Gastrocnemius medialis (tissue), 4 donors: ENCODE measurements at regions not wholly inside any gene's neighbourhood (a gene's known extent, or its start where the extent isn't known, plus 50 kb on each side); places are given as distances from the start of the nearest gene placed in this dataset.
A peak's percentile ranks its signal among the peaks of the same experiment; 100 is the strongest.

Experiments
- ATAC-seq, 2 donors: fragments of 150-250 bp; one replicate each; pipeline ENCODE4 v1.9.1; 2016
- DNase-seq, 2 donors: peaks; one replicate each; pipeline ENCODE4 v3.0.0-alpha.2; 2019
- H3K27ac ChIP-seq, 4 donors: fragments of 200-600 bp; sonication (generic); 1 replicate in 1 of 4; 2 replicates in 3 of 4; pipeline ENCODE4 v1.5.1; 2016 to 2018; ENCODE audit warnings: mild to moderate bottlenecking in 2 of 4, moderate library complexity in 1 of 4
- H3K27me3 ChIP-seq, 3 donors: fragments of 200-600 bp; sonication (generic) in 2 of 3; 1 replicate in 1 of 3; 2 replicates in 2 of 3; pipeline versions ENCODE4 v1.5.1 to v1.6.0; 2016 to 2019; ENCODE audit warnings: mild to moderate bottlenecking in 1 of 3, moderate library complexity in 1 of 3
- H3K36me3 ChIP-seq, 2 donors: fragments of 200-600 bp; sonication (generic) in 1 of 2; one replicate each; pipeline ENCODE4 v1.5.1; 2017 to 2018
- H3K4me1 ChIP-seq, 2 donors: fragments of 200-600 bp; sonication (generic) in 1 of 2; one replicate each; pipeline ENCODE4 v1.5.1; 2016 to 2017; ENCODE audit warnings: mild to moderate bottlenecking in 2 of 2
- H3K4me3 ChIP-seq, 4 donors: fragments of 200-600 bp; sonication (generic) in 3 of 4; 1 replicate in 1 of 4; 2 replicates in 3 of 4; pipeline ENCODE4 v1.5.1; 2016 to 2019; ENCODE audit warnings: mild to moderate bottlenecking in 2 of 4
- H3K9me3 ChIP-seq, 3 donors: fragments of 200-600 bp; sonication (generic) in 2 of 3; 1 replicate in 1 of 3; 2 replicates in 2 of 3; pipeline ENCODE4 v1.5.1; 2016 to 2019
- POLR2A ChIP-seq, 2 donors: fragments of 450-650 bp; IDR thresholded peaks; one replicate each; pipeline ENCODE4 v1.6.1; 2017; ENCODE audit warnings: antibody characterized with exemption in 2 of 2, mild to moderate bottlenecking in 2 of 2, moderate library complexity in 2 of 2
- in situ Hi-C, 4 donors: fragments of 200-750 bp; cut with MboI; loops; one replicate each; pipeline versions ENCODE4 v1.15.0 to v1.8.0; 2017; ENCODE audit warnings: low sequenced_read_pairs in 4 of 4
- intact Hi-C: fragments of 100-400 bp; cut with DNase I; formaldehyde crosslinking; loops from one replicate; pipeline ENCODE4 v1.15.1; 2023; ENCODE audit warnings: low total_unique reads
- TF ChIP-seq, protein P1 (sequence below), 5 experiments: fragments of 450-650 bp in 3 of 5; fragments of 200-600 bp in 2 of 5; sonication (generic) in 2 of 5; IDR thresholded peaks in 4 of 5; conservative IDR thresholded peaks in 1 of 5; 1 replicate in 4 of 5; 2 replicates in 1 of 5; pipeline ENCODE4 v1.5.1; 2016 to 2019; ENCODE audit warnings: antibody characterized with exemption in 5 of 5, mild to moderate bottlenecking in 3 of 5, moderate library complexity in 3 of 5

DNA sequence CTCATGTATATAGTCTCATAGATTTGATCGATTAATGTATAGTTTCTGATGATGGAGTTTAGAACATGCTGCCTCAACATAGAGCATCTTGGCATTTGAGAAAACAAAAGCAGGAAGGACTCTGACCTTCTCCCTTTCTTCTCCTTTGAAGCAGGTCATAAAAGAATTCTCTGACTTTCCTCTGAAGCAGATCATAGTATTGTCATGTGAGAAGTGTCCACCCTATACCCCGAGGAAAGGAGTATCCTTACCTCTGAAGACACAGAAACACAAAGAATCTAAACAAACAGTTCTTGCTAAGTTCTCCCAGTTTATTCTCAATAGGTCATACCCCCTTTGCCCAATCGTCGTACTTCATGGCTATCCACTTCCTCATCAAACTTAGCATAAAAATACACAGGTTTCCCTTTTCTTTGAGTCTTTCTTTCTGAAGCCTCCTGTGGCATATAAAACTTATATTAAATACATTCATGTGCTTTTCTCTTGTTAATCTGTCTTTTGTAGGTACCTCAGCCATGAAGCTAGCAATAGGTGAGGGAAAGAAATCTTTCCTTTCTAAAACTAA, 194.9 kb downstream of the REEP3 start:
- H3K9me3 ChIP-seq, result no peaks in the 10 kb centered on the region
- H3K27me3 ChIP-seq, result no peaks in the 10 kb centered on the region
- H3K4me1 ChIP-seq, result peaks cover 35 to 41% of the 10 kb centered on the region in 2 donors
- no peak overlapping the region for H3K27ac ChIP-seq
- no peak overlapping the region for H3K4me3 ChIP-seq
- TF ChIP-seq, protein P1, sequence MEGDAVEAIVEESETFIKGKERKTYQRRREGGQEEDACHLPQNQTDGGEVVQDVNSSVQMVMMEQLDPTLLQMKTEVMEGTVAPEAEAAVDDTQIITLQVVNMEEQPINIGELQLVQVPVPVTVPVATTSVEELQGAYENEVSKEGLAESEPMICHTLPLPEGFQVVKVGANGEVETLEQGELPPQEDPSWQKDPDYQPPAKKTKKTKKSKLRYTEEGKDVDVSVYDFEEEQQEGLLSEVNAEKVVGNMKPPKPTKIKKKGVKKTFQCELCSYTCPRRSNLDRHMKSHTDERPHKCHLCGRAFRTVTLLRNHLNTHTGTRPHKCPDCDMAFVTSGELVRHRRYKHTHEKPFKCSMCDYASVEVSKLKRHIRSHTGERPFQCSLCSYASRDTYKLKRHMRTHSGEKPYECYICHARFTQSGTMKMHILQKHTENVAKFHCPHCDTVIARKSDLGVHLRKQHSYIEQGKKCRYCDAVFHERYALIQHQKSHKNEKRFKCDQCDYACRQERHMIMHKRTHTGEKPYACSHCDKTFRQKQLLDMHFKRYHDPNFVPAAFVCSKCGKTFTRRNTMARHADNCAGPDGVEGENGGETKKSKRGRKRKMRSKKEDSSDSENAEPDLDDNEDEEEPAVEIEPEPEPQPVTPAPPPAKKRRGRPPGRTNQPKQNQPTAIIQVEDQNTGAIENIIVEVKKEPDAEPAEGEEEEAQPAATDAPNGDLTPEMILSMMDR (IDR thresholded peaks at IDR 0.05 in 4 of 5, conservative IDR thresholded peaks at IDR 0.05 in 1 of 5), result no peak
- no peak for TF ChIP-seq POLR2A (IDR thresholded peaks at IDR 0.05)
- H3K36me3 ChIP-seq, result no peaks in the 10 kb centered on the region
- in situ Hi-C loops (loop anchor here (10.0 to 25.0 kb wide), 7 partner anchors 81 to 1661 kb away; partner anchors contain the start of genes JMJD1C (in 1 of the 4) and REEP3 (in 1 of the 4)), intact Hi-C loops (loop anchor here (10.0 kb wide), 1 partner anchor 911 kb away; the partner anchor contains the start of gene ADO)
- ATAC-seq (no peak), DNase-seq (no peak)

DNA sequence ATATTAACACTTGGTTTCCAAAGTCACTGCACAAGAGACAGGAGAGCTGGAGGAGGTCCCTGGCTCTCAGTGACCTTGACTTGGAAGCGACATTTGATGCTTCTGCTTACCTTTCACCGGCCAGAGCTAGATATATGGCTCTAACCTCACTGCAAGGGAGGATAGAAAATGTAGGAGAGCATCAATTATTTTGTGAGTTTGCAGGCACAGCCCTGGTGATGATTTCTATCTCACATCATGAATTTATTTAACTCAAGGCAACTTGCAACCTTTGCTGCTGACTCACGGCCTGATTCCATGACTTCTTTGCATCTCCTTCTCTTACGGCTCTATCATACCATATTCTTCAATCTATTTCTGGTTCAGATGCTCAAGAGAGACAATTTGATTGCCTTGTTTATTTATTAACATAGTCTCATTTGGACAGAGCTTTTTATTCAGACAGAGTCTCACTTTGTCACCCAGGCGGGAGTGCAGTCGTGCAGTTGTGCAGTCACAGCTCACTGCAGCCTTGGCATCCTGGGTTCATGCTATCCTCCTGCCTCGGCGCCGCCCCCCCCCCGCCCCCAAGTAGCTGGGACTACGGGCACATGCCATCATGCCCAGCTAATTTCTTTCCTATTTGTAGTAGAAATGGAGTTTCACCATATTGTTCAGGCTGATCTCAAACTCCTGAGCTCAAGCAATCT, 196.0 kb downstream of the REEP3 start:
- in situ Hi-C loops (loop anchor here (10.0 to 25.0 kb wide), 7 partner anchors 82 to 1662 kb away; partner anchors contain the start of genes JMJD1C (in 1 of the 4) and REEP3 (in 1 of the 4)), intact Hi-C loops (loop anchor here (10.0 kb wide), 1 partner anchor 912 kb away; the partner anchor contains the start of gene ADO)

GRCh38 chr10:63718006-63718405, 196.8 kb downstream of the REEP3 start:
- Histone ChIP-seq H3K27me3 (no peaks in the 10 kb centered on the region), H3K9me3 (no peaks in the 10 kb centered on the region), H3K27ac (no peak overlapping the region), H3K36me3 (no peaks in the 10 kb centered on the region), H3K4me3 (no peak overlapping the region), H3K4me1 (peaks cover 20 to 32% of the 10 kb centered on the region in 2 donors)
- in situ Hi-C loops (loop anchor here (10.0 to 25.0 kb wide), 7 partner anchors 83 to 1663 kb away; partner anchors contain the start of genes JMJD1C (in 1 of the 4) and REEP3 (in 1 of the 4)), intact Hi-C loops (loop anchor here (10.0 kb wide), 1 partner anchor 913 kb away; the partner anchor contains the start of gene ADO)
- no peak for DNase-seq
- TF ChIP-seq POLR2A (IDR thresholded peaks at IDR 0.05), result no peak
- TF ChIP-seq, protein P1 (IDR thresholded peaks at IDR 0.05 in 4 of 5, conservative IDR thresholded peaks at IDR 0.05 in 1 of 5), result no peak
- no peak for ATAC-seq

More for the DNA sequence above, 196.0 kb downstream of the REEP3 start:
- ATAC-seq (no peak), DNase-seq (no peak)
- Histone ChIP-seq H3K27me3 (no peaks in the 10 kb centered on the region), H3K4me1 (peaks cover 26 to 34% of the 10 kb centered on the region in 2 donors), H3K27ac (no peak overlapping the region), H3K4me3 (no peak overlapping the region), H3K9me3 (no peaks in the 10 kb centered on the region), H3K36me3 (no peaks in the 10 kb centered on the region)
- TF ChIP-seq, protein P1 (IDR thresholded peaks at IDR 0.05 in 4 of 5, conservative IDR thresholded peaks at IDR 0.05 in 1 of 5), result no peak
- TF ChIP-seq POLR2A (IDR thresholded peaks at IDR 0.05), result no peak

- DNase-seq (no peak), ATAC-seq (peak; percentile 25 to 43)
- intact Hi-C loops, result loop anchor here (10.0 kb wide), 1 partner anchor 914 kb away; the partner anchor contains the start of gene ADO
- Histone ChIP-seq H3K27ac (no peak overlapping the region), H3K36me3 (no peaks in the 10 kb centered on the region), H3K27me3 (no peaks in the 10 kb centered on the region), H3K4me1 (peaks cover 16 to 28% of the 10 kb centered on the region in 2 donors), H3K9me3 (no peaks in the 10 kb centered on the region), H3K4me3 (no peak overlapping the region)
- in situ Hi-C loops, result loop anchor here (10.0 to 25.0 kb wide), 7 partner anchors 84 to 1664 kb away; partner anchors contain the start of genes JMJD1C (in 1 of the 4) and REEP3 (in 1 of the 4)
- TF ChIP-seq, protein P1 (IDR thresholded peaks at IDR 0.05 in 4 of 5, conservative IDR thresholded peaks at IDR 0.05 in 1 of 5), result no peak
- TF ChIP-seq POLR2A (IDR thresholded peaks at IDR 0.05), result no peak
These were observed 197.2 kb downstream of the REEP3 start for GRCh38 chr10:63718421-63718820.
